Loucy (cell line): ENCODE measurements at regions not wholly inside any gene's neighbourhood (a gene's known extent, or its start where the extent isn't known, plus 50 kb on each side); places are given as distances from the start of the nearest gene placed in this dataset.

Experiments
- H2AFZ ChIP-seq: fragments of 200-600 bp; sonication (generic); 2 replicates; pipeline ENCODE4 v1.6.0; 2016; ENCODE audit warnings: antibody characterized with exemption, mild to moderate bottlenecking, low read length, moderate library complexity
- H3F3A ChIP-seq: fragments of 200-600 bp; 2 replicates; pipeline ENCODE4 v1.6.0; 2016; ENCODE audit warnings: antibody characterized with exemption, low read depth, mild to moderate bottlenecking
- H3K27me3 ChIP-seq: fragments of 200-600 bp; sonication (generic); 2 replicates; pipeline ENCODE4 v1.6.1; 2014; ENCODE audit warnings: low read length, mild to moderate bottlenecking; ENCODE audit not compliant: insufficient read depth, poor library complexity, severe bottlenecking
- H3K36me3 ChIP-seq: fragments of 200-600 bp; sonication (generic); 2 replicates; pipeline ENCODE4 v1.6.1; 2016; ENCODE audit warnings: low read length; ENCODE audit not compliant: insufficient read depth
- H3K4me1 ChIP-seq: fragments of 200-600 bp; sonication (generic); 2 replicates; pipeline ENCODE4 v1.5.1; 2014; ENCODE audit warnings: low read length, mild to moderate bottlenecking; ENCODE audit not compliant: insufficient read depth, poor library complexity, severe bottlenecking
- H3K4me2 ChIP-seq: fragments of 200-600 bp; sonication (generic); 2 replicates; pipeline ENCODE4 v1.6.0; 2014; ENCODE audit warnings: antibody characterized with exemption, low read length, low read depth, mild to moderate bottlenecking; ENCODE audit not compliant: poor library complexity, severe bottlenecking
- H3K4me3 ChIP-seq: fragments of 200-600 bp; sonication (generic); 2 replicates; pipeline ENCODE4 v1.5.1; 2014; ENCODE audit warnings: low read length, mild to moderate bottlenecking, mixed read lengths; ENCODE audit not compliant: poor library complexity, severe bottlenecking
- H3K79me2 ChIP-seq: fragments of 200-600 bp; sonication (generic); 2 replicates; pipeline ENCODE4 v1.6.1; 2014; ENCODE audit warnings: low read length; ENCODE audit not compliant: insufficient read depth
- H3K9ac ChIP-seq: fragments of 200-600 bp; sonication (generic); 2 replicates; pipeline ENCODE4 v1.6.0; 2014; ENCODE audit warnings: mild to moderate bottlenecking, low read depth, low read length, moderate library complexity; ENCODE audit not compliant: poor library complexity, severe bottlenecking
- H3K9me2 ChIP-seq: fragments of 200-600 bp; sonication (generic); replicated peaks from 2 replicates; pipeline ENCODE4 v1.6.1; 2016; ENCODE audit warnings: low read depth, low read length, mixed read lengths
- H3K9me3 ChIP-seq: fragments of 200-600 bp; sonication (generic); 2 replicates; pipeline ENCODE4 v1.6.1; 2014; ENCODE audit warnings: mild to moderate bottlenecking, antibody characterized with exemption, low read length, low read depth; ENCODE audit not compliant: insufficient read depth
- H4K20me1 ChIP-seq: fragments of 200-600 bp; sonication (generic); 2 replicates; pipeline ENCODE4 v1.6.0; 2014; ENCODE audit warnings: antibody characterized with exemption, low read length, mild to moderate bottlenecking; ENCODE audit not compliant: insufficient read depth, poor library complexity, severe bottlenecking
- CTCF ChIP-seq: fragments of 200-600 bp; sonication (generic); conservative IDR thresholded peaks from 2 replicates; pipeline ENCODE4 v1.5.1; 2014; ENCODE audit warnings: mild to moderate bottlenecking, antibody characterized with exemption, low read length
- EZH2phosphoT487 ChIP-seq: fragments of 200-600 bp; IDR thresholded peaks from 2 replicates; pipeline ENCODE4 v1.6.1; 2018; ENCODE audit warnings: antibody characterized with exemption, mild to moderate bottlenecking, moderate library complexity, borderline replicate concordance

- H3K27me3 ChIP-seq, result no peaks in the 10 kb centered on the region
- H3K9me2 ChIP-seq, result no peaks in the 10 kb centered on the region
- no peak overlapping the region for H3K4me3 ChIP-seq
- peaks cover 13% of the 10 kb centered on the region for H3K4me1 ChIP-seq
- TF ChIP-seq EZH2phosphoT487 (no peak), CTCF (no peak)
- H3F3A ChIP-seq, result no peaks in the 10 kb centered on the region
- no peak overlapping the region for H3K9ac ChIP-seq
- H3K36me3 ChIP-seq, result no peaks in the 10 kb centered on the region
- H3K4me2 ChIP-seq, result no peak overlapping the region
- no peak overlapping the region for H2AFZ ChIP-seq
- H3K9me3 ChIP-seq, result no peaks in the 10 kb centered on the region
- H4K20me1 ChIP-seq, result no peaks in the 10 kb centered on the region
- no peaks in the 10 kb centered on the region for H3K79me2 ChIP-seq
Observed at GRCh38 chr7:24054236-24054635, 229.8 kb upstream of the NPY start.

GRCh38 chr7:24057243-24057642, 226.7 kb upstream of the NPY start:
- Histone ChIP-seq H3F3A (no peaks in the 10 kb centered on the region), H2AFZ (no peak overlapping the region), H4K20me1 (no peaks in the 10 kb centered on the region), H3K9ac (no peak overlapping the region), H3K79me2 (no peaks in the 10 kb centered on the region), H3K4me3 (no peak overlapping the region), H3K9me3 (no peaks in the 10 kb centered on the region), H3K36me3 (no peaks in the 10 kb centered on the region), H3K27me3 (no peaks in the 10 kb centered on the region), H3K4me1 (peaks cover 12% of the 10 kb centered on the region), H3K4me2 (no peak overlapping the region), H3K9me2 (no peaks in the 10 kb centered on the region)
- no peak for TF ChIP-seq CTCF
- no peak for TF ChIP-seq EZH2phosphoT487

GRCh38 chr7:24058953-24059352, 225.0 kb upstream of the NPY start:
- Histone ChIP-seq H3K4me1 (no peaks in the 10 kb centered on the region), H3K9ac (no peak overlapping the region), H3K4me3 (no peak overlapping the region), H3K79me2 (no peaks in the 10 kb centered on the region), H3F3A (no peaks in the 10 kb centered on the region), H3K9me2 (no peaks in the 10 kb centered on the region), H3K9me3 (no peaks in the 10 kb centered on the region), H3K36me3 (no peaks in the 10 kb centered on the region), H3K4me2 (no peak overlapping the region), H2AFZ (no peak overlapping the region), H3K27me3 (no peaks in the 10 kb centered on the region), H4K20me1 (no peaks in the 10 kb centered on the region)
- no peak for TF ChIP-seq EZH2phosphoT487
- no peak for TF ChIP-seq CTCF
